ENCODE measurements at regions not wholly inside any gene's neighbourhood (a gene's known extent, or its start where the extent isn't known, plus 50 kb on each side); places are given as distances from the start of the nearest gene placed in this dataset.

- WGBS, 3 donors = 65 to 75% (median 72%) methylated on average over 6 of the region's 6 CpGs
- no peak for DNase-seq
- no peaks in the 10 kb centered on the region for H3K9me3 ChIP-seq
- intact Hi-C loops (cut with DNase I) = no loop called here
- H3K36me3 ChIP-seq = no peaks in the 10 kb centered on the region
- H3K4me3 ChIP-seq = no peak overlapping the region
- no peaks in the 10 kb centered on the region for H3K4me1 ChIP-seq (ENCODE audit: insufficient read depth)
- TF ChIP-seq POLR2A (IDR thresholded peaks at IDR 0.05) (no peak), CTCF (IDR thresholded peaks at IDR 0.05) (no peak), EP300 (IDR thresholded peaks at IDR 0.05) (no peak)
- H3K27me3 ChIP-seq = no peaks in the 10 kb centered on the region
- no peak overlapping the region for H3K27ac ChIP-seq
Observed at GRCh38 chr4:4772534-4772933, 86.9 kb upstream of the MSX1 start.

- DNase-seq = no peak
- 80 to 84% (median 84%) methylated on average over 5 of the region's 5 CpGs for WGBS, 3 donors
- H3K27me3 ChIP-seq = no peaks in the 10 kb centered on the region
- no peak overlapping the region for H3K27ac ChIP-seq
- no peak for TF ChIP-seq CTCF (IDR thresholded peaks at IDR 0.05)
- TF ChIP-seq POLR2A (IDR thresholded peaks at IDR 0.05) = no peak
- no peak for TF ChIP-seq EP300 (IDR thresholded peaks at IDR 0.05)
- intact Hi-C loops (cut with DNase I) = no loop called here
- H3K36me3 ChIP-seq = no peaks in the 10 kb centered on the region
- H3K4me1 ChIP-seq (ENCODE audit: insufficient read depth) = no peaks in the 10 kb centered on the region
- no peak overlapping the region for H3K4me3 ChIP-seq
- no peaks in the 10 kb centered on the region for H3K9me3 ChIP-seq
Observed at GRCh38 chr4:4771160-4771559, 88.3 kb upstream of the MSX1 start.

- 86 to 91% (median 91%) methylated on average over 8 of the region's 8 CpGs for WGBS, 3 donors
- Histone ChIP-seq H3K4me3 (no peak overlapping the region), H3K27me3 (no peaks in the 10 kb centered on the region), H3K4me1 (ENCODE audit: insufficient read depth) (no peaks in the 10 kb centered on the region), H3K27ac (no peak overlapping the region), H3K36me3 (no peaks in the 10 kb centered on the region), H3K9me3 (no peaks in the 10 kb centered on the region)
- DNase-seq = no peak
- intact Hi-C loops (cut with DNase I) = no loop called here
- TF ChIP-seq EP300 (IDR thresholded peaks at IDR 0.05) (no peak), CTCF (IDR thresholded peaks at IDR 0.05) (no peak)
Observed at GRCh38 chr4:4770610-4771009, 88.9 kb upstream of the MSX1 start.

GRCh38 chr4:4766564-4766963, 92.9 kb upstream of the MSX1 start:
- Histone ChIP-seq H3K4me1 (ENCODE audit: insufficient read depth) (no peaks in the 10 kb centered on the region), H3K9me3 (no peaks in the 10 kb centered on the region), H3K4me3 (no peak overlapping the region), H3K36me3 (no peaks in the 10 kb centered on the region), H3K27ac (no peak overlapping the region), H3K27me3 (no peaks in the 10 kb centered on the region)
- no peak for DNase-seq
- intact Hi-C loops (cut with DNase I) = no loop called here
- TF ChIP-seq EP300 (IDR thresholded peaks at IDR 0.05) (no peak), POLR2A (IDR thresholded peaks at IDR 0.05) (no peak), CTCF (IDR thresholded peaks at IDR 0.05) (no peak)
- WGBS, 3 donors = 78 to 87% (median 82%) methylated on average over 5 of the region's 5 CpGs

- Histone ChIP-seq H3K4me3 (no peak overlapping the region), H3K36me3 (no peaks in the 10 kb centered on the region), H3K27me3 (no peaks in the 10 kb centered on the region), H3K4me1 (ENCODE audit: insufficient read depth) (no peaks in the 10 kb centered on the region), H3K9me3 (no peaks in the 10 kb centered on the region), H3K27ac (no peak overlapping the region)
- 68 to 79% (median 70%) methylated on average over 9 of the region's 9 CpGs for WGBS, 3 donors
- no peak for TF ChIP-seq POLR2A (IDR thresholded peaks at IDR 0.05)
- no peak for DNase-seq
- intact Hi-C loops (cut with DNase I) = no loop called here
Observed at GRCh38 chr4:4765811-4766210, 93.7 kb upstream of the MSX1 start.

All from ovary (tissue), 7 donors.